ENCODE measurements at regions not wholly inside any gene's neighbourhood (a gene's known extent, or its start where the extent isn't known, plus 50 kb on each side); places are given as distances from the start of the nearest gene placed in this dataset.

- TF ChIP-seq YY1 (IDR thresholded peaks at IDR 0.05; ENCODE audit: low read depth) (no peak), EGR1 (IDR thresholded peaks at IDR 0.05) (no peak), TEAD4 (IDR thresholded peaks at IDR 0.05) (no peak), MAX (IDR thresholded peaks at IDR 0.05) (no peak)
These were observed 86.8 kb upstream of the LANCL2 start for GRCh38 chr7:55278321-55278720.

GRCh38 chr7:55279080-55279845, 85.9 kb upstream of the LANCL2 start:
- TF ChIP-seq USF1 (IDR thresholded peaks at IDR 0.05) (no peak), REST (IDR thresholded peaks at IDR 0.05; ENCODE audit: low read depth) (no peak), EGR1 (IDR thresholded peaks at IDR 0.05) (no peak), TCF12 (IDR thresholded peaks at IDR 0.05; ENCODE audit: low read depth) (no peak), NFIC (IDR thresholded peaks at IDR 0.05) (no peak), RAD21 (IDR thresholded peaks at IDR 0.05; ENCODE audit: low read depth) (no peak), ZBTB7A (IDR thresholded peaks at IDR 0.05; ENCODE audit: low read depth) (no peak)

GRCh38 chr7:55280031-55280454, 85.1 kb upstream of the LANCL2 start:
- TF ChIP-seq RAD21 (IDR thresholded peaks at IDR 0.05; ENCODE audit: low read depth), result peak; percentile 95
- TF ChIP-seq CREB1 (IDR thresholded peaks at IDR 0.05; ENCODE audit: low read depth), result no peak
- no peak for TF ChIP-seq TAF1 (IDR thresholded peaks at IDR 0.05; ENCODE audit: low read depth)

GRCh38 chr7:55285665-55286064, 79.5 kb upstream of the LANCL2 start:
- TF ChIP-seq CEBPB (IDR thresholded peaks at IDR 0.05) (no peak), USF1 (IDR thresholded peaks at IDR 0.05) (no peak), TAF1 (IDR thresholded peaks at IDR 0.05; ENCODE audit: low read depth) (no peak), YY1 (IDR thresholded peaks at IDR 0.05; ENCODE audit: low read depth) (no peak), TEAD4 (IDR thresholded peaks at IDR 0.05) (no peak), CREB1 (IDR thresholded peaks at IDR 0.05; ENCODE audit: low read depth) (no peak), EP300 (IDR thresholded peaks at IDR 0.05; ENCODE audit: borderline replicate concordance) (no peak), TCF12 (IDR thresholded peaks at IDR 0.05; ENCODE audit: low read depth) (no peak), ZBTB7A (IDR thresholded peaks at IDR 0.05; ENCODE audit: low read depth) (no peak), NFIC (IDR thresholded peaks at IDR 0.05) (no peak), FOXM1 (IDR thresholded peaks at IDR 0.05; ENCODE audit: borderline replicate concordance, low read depth) (no peak), MAX (IDR thresholded peaks at IDR 0.05) (no peak), RAD21 (IDR thresholded peaks at IDR 0.05; ENCODE audit: low read depth) (no peak), REST (IDR thresholded peaks at IDR 0.05; ENCODE audit: low read depth) (no peak), EGR1 (IDR thresholded peaks at IDR 0.05) (no peak)

GRCh38 chr7:55286666-55287065, 78.5 kb upstream of the LANCL2 start:
- no peak for TF ChIP-seq EGR1 (IDR thresholded peaks at IDR 0.05)
- TF ChIP-seq MAX (IDR thresholded peaks at IDR 0.05), result no peak
- TF ChIP-seq CEBPB (IDR thresholded peaks at IDR 0.05), result no peak
- TF ChIP-seq TCF12 (IDR thresholded peaks at IDR 0.05; ENCODE audit: low read depth), result no peak
- no peak for TF ChIP-seq EP300 (IDR thresholded peaks at IDR 0.05; ENCODE audit: borderline replicate concordance)
- TF ChIP-seq FOXM1 (IDR thresholded peaks at IDR 0.05; ENCODE audit: borderline replicate concordance, low read depth), result no peak
- TF ChIP-seq TEAD4 (IDR thresholded peaks at IDR 0.05), result no peak
- TF ChIP-seq USF1 (IDR thresholded peaks at IDR 0.05), result no peak
- TF ChIP-seq RAD21 (IDR thresholded peaks at IDR 0.05; ENCODE audit: low read depth), result no peak
- no peak for TF ChIP-seq ZBTB7A (IDR thresholded peaks at IDR 0.05; ENCODE audit: low read depth)
- no peak for TF ChIP-seq NFIC (IDR thresholded peaks at IDR 0.05)
- no peak for TF ChIP-seq YY1 (IDR thresholded peaks at IDR 0.05; ENCODE audit: low read depth)
- no peak for TF ChIP-seq TAF1 (IDR thresholded peaks at IDR 0.05; ENCODE audit: low read depth)
- TF ChIP-seq REST (IDR thresholded peaks at IDR 0.05; ENCODE audit: low read depth), result no peak
- TF ChIP-seq CREB1 (IDR thresholded peaks at IDR 0.05; ENCODE audit: low read depth), result no peak

All from Ishikawa (cell line).